HG03565 (cell line): ENCODE measurements at regions not wholly inside any gene's neighbourhood (a gene's known extent, or its start where the extent isn't known, plus 50 kb on each side); places are given as distances from the start of the nearest gene placed in this dataset.
A peak's percentile ranks its signal among the peaks of the same experiment; 100 is the strongest.
"Not testable (repeated sequence)": the region's sequence is repeated elsewhere in the genome, so short reads cannot be mapped to it uniquely, and the experiment has no call there.

Experiments
- ATAC-seq: cut with Tn5 transposase; IDR thresholded peaks from one replicate; pipeline ENCODE4 v1.9.1; 2021; ENCODE audit warnings: mild to moderate bottlenecking, moderate library complexity; ENCODE audit not compliant: unreplicated experiment

DNA sequence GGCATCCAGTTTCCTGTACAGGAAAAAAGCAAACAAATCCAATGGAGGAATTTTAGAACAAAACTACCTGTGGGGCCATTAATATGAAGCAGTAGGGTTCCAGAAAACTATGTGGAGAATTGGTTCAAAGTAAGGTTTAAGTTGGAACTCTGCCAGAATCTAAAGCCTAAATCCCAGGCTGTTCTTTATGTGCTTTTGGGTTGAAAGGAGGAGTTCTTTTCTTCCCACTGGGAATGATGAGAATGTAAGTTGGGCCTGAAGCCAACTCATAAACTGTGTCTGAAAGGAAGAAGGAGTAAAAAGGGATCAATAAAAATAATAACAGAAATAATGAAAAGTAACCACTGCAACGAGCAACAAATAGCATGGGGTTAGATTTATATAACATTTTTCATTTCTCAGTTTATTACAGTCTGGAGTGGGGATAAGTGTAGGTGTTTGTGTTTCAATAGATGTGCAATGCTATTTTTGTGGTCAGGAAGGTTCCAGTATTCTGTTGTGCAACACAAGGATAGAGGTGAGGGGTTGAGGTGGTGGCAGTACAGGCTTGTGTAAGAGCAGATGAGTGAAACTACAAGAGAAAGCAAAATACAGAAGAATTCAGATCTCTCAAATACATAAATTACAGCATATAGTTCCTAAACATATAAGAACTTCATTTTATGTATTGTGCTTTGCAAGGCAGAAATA is 373.6 kb downstream of the EMP1 start:
- no peak for ATAC-seq

DNA sequence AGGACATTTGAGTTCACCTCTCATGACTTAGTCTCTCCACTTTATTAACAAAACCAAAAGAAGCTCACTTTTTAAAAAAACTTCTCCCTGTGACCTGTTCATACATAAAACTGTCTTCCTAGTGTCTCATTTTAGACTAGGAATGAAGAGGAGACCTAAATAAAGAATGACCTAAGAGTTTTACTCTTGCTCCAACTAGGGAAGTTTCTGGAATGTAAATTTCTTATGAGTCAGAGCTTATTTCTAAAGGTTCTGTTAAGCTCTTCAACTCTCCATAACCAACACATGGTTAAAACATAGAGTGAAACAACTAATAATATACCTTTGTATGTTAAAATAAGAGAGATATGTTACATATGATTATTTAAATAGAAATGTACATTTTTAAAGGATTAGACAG is 369.8 kb downstream of the EMP1 start:
- no peak for ATAC-seq

DNA sequence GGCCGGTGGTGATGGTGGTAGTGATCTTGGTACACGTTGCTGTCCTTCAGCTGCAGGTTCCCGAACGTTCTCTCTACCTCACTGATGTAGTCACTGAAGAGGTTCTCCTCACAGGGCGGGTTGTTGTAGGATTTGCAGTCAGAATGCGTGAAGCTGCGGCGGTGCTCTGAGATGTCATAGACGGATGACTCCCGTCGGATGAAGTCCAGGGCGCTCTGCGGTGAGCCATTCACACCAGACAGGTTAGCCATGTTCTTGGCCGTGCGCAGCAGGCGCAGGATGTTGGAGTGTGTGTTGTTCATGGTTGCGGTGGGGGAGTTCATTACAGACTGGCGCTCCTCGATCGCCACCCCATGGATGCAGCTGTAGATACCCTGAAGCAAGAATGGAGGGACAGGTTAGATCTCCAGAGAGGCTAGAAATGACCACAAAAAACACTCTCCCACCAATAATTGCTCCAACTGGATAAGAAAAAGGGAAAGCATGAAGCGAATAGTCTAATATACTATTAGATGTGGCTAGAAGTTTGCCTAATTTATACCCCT is 367.8 kb downstream of the EMP1 start:
- no peak for ATAC-seq

DNA sequence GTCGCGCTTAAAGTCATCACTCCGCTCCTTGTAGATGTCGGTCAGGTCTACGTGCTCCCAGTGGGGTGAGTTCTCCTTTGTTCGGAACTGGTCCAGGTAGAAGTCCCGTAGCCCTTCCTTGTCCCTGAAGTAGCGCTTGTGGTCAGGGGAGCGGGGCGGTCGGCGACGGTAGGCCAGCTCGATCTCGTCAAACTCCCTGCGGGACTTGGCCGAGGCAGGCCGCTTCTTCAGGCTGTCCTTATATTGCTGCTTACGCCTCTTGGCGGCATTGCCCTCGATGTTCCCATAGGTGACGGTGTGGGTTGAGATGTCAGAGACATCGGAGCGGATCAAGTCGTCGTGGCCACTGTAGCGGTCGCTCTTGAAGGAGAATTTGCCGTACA is 367.2 kb downstream of the EMP1 start:
- ATAC-seq = no peak

DNA sequence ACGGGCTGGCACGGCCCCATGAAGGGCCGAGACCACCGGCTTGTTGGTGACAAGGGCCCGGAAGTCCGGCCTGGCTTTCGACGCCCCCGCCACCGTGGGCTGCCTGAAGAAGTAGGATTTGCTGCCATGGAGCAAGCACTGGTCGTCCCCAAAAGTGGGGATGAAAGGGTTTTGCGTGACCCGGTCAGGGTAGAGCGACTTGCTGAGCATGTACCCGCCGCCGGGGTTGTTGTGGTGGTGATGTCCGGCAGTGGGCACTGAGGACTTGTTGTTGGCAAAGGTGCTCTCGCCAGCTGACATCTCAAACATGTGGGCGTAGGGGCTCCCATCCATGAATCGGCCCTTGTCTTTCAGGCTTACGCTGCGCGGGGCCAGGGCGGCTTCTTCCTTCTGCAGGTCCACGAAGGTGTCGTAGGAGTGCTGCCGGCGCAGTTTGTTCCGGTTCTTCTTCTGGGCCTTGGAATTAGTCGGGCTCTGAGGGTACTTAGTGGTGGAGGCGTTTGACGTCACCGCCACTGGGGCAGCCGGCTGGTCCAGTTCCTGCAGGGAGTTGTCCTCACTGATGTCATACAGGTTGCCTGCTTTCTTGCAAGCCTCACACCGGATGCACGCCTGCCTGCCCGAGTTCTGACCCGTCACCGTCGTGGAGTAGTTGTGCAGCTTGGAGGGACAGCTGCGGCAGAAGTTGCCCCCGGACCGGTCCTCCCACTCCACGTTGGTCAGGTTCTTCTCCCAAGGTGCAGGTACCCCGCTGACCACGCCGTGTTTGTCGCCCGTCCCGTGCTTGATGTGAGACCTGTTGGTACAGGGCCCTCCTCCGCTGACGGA is 366.6 kb downstream of the EMP1 start:
- no peak for ATAC-seq

DNA sequence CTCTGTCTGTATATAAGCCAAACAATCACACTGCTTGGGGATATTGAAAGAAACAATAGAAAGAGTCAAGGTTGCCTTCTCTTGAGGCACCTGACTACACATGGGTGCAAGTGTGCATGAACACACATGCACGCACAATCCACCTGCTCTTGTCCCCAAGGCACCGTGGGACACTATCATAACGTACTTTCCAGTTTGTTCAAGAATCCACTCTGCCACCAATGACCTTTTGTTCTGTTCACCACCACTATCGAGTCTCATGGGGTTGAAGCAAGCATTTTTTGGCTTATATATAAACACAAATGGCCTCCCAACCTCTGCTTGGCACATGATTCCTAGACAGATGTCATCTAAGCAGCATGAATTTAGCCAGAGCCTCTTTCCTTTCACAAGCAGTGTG is 365.4 kb downstream of the EMP1 start:
- no peak for ATAC-seq

DNA sequence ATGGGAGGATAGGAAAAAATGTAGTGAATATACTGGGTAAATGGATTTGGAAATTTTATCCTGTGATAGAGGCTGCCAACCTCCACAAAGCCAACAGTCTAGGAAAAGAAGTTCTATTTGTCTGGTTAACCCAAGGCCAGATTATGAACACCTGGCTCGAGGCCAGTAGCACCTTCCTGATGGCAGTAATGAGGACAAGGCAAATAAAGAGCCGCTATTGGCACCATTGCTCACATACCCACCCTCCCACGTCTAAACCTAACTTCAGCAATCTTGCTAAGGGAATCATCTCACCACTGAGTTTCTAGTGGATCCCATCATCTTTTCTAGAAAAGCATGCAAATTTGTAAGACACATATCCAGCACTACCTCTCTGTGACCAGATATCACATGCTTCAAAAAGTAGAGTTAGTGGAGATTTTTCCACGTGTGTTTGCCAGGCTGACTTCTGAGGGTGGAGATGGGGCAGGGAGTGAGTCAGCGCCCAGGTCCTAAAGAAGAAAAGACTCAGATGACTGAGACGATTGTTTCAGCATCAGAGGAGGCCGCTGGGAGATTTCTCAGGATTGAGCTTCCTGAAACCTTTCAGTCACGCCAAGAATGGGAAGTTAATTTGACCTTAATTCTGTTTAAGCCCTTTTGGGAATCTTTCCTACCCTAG is 362.9 kb downstream of the EMP1 start:
- ATAC-seq = no peak

DNA sequence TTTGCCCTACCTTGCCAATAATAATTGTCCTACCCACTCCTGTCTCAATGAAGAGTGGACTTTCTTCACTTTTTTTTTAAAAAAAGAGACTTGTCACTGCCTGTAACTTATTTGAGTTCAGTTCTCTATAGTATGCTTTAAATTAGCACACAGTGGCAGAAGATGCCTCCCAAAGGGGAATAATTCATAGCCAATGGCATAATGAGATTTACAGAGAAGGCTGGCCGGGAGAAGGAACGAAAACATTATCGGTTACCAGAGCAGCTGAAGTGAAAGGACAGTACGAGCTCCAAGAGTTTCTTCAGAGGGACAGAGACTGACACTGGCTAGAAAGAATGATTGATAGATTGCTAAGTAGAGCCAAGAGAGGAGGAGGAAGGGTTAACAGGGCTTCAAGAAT is 356.3 kb downstream of the EMP1 start:
- no peak for ATAC-seq

DNA sequence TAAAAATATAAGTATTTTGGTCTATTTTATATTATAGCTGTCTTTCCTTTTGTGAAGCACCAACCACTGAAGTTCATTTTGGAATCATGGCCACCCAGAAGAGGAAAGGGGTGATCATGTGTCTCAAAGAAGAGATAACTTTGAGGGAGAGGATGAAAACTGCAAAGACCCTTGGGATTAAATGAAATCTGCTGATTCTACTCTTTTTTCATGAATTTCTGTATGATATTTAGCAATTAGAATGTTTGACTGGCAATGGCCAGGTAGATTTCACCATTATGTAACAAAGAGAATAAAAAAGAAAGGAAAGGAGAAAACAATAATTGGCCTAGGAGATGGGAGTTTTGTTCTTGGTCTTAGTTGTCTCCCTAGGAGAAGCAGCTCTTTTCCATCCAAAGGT is 350.8 kb downstream of the EMP1 start:
- ATAC-seq = no peak

DNA sequence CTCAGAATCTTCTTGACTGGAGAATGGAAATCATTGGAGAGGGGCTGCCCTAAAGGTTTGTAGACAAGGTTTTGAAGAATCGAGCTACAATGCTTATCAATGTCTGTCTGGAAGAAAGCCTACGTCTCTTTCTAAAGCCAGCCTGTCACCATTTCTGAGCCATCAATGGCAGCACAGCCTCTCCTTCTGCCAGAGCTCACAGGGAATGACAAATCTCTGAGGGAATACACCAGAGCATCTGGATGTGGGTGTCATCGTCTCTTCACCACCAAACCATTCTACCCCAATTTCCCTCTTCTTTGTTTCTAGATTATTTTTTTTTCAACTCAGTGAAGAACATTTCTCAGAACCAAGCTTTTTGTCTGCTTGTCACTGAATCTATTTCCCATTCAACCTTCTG is 349.7 kb downstream of the EMP1 start:
- no peak for ATAC-seq

DNA sequence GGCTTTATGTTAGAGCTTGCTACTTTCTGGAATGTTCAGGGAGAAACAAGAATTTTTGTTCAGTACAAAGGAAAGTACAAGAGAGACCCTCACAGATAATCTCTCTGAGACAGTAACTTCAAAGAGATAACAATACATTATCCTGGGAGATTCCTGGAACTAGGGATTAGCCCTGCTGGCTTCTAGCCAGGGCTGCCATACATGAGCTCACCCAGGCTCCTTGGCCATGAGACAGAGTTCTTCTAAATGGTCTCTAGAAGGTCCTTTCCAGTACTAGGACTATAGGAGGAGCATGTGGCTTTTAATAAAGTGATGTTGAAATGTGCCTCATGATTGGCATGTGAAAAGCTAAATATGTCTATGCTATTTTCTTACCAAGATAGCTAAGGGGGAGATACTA is 342.5 kb downstream of the EMP1 start:
- no peak for ATAC-seq

DNA sequence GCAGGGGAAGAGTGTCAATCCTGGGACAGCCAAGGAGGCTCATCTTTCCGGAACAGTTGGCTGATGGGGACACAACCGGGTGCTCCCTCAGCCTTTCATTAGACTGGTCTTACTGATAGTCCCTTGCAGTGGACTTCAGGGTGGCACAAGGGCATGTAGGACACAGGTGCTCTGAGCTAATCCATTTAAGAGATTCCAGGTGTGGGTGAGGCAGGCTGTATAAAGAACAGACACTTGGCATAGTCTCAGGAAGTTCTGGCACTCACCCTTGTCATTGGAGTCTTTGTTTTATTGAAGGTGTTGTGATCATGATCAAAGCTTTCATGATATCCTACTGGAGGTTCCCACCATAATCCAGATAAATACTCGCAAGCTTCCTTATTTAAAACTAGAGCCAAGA is 341.6 kb downstream of the EMP1 start:
- no peak for ATAC-seq

DNA sequence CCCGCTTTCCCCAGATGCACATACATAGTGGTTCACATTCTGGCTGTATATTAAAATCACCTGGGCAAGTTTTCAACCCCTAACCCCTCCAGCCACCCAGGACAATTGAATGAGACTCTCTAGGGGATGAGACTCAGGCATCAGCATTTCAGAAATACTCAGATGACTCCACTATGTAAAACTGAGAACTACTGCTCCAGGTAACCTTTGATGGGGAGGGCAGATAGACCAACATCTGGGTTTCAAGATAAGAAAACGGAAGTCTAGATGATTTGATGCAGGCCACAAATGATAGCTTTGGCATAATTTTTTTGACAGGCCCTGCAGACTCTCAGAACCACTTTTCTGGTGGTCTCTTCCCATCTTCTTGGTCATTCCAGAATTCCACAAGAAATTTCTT is 341.1 kb downstream of the EMP1 start:
- ATAC-seq = peak; percentile 71

DNA sequence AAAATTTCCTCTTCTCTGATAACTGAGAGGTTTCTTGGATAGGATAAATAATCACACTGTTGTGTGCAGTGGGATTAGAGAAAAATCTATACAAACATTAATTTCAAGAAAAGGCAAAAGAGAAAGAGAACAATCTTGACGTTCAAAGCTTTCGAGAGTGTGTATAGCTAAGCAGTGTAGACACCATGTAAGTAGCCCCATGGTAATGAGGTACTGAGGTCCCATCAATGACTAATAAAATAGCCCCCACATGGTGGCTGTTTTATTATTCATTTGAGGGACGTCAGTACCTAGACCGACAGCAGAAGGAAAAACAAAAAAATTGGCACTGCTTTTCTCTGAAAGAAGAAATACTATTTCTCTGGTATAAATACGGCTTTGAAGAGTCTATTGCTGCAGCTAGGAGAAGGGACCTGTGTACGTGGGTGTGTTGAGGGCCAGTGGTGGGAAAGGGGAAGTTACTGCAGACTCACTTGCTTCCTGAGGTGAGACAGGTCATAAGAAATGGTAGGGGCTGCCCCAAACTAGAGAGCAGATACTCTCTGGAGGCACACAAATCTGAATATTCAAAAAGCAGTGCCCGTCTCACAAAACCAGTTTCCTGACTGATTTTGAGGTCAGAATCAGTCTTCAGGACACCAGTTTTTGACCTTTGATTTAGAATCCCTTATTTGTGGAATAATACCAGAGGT is 339.8 kb downstream of the EMP1 start:
- ATAC-seq = peak; percentile 92

DNA sequence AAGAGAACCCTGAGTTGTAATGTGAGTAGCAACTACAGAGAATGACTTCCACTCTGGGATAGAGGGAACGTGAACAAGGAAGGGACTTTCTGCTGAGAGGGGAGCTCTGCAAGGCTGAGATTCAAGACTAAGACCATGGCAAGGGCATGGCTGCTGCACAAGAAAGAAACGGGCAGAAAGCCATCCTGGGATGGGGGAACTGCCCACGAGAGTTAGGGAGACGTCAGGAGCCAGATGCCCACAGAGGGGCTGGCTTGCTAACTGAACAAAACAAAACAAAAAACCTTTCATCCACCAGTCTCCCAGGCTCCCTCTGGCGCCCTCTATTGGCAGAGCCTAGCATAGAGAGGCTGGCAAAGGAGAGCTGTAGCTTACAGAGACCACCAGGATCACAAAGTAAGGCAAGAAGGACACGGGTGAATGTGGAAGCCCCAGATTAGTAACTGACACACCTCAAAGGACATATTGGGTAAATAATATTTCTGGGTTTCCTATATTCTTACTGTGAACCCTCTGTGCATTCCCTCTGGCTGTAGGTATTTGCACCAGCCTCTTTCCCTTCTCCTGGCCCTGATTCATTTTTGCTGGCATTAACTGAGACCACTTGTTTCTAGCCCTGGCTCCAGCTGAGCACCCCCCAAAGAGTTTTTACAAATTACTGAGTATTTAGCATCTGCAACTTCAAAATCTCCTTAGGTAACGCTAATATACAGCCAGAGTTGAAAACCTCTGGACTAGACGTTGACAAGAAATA is 338.3 kb downstream of the EMP1 start:
- ATAC-seq = no peak

DNA sequence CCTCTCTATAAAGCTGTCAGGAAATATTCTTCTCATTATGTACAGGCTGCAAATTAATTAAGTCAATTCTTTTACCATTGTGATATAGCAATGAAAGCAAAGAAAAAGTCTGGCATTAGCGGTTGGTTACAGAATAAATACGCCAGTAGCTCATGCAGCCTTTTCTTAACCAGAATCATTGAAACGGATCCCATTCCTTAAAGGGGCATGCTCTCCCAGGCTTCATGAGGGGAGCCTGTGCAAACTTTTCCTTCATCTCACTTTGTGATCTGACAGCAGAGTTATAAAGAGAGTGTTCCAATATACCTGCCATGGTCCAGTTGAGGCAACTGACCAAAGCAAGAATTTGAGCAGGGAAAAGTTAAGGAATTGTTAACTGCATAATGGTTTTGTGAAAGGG is 337.7 kb downstream of the EMP1 start:
- no peak for ATAC-seq

DNA sequence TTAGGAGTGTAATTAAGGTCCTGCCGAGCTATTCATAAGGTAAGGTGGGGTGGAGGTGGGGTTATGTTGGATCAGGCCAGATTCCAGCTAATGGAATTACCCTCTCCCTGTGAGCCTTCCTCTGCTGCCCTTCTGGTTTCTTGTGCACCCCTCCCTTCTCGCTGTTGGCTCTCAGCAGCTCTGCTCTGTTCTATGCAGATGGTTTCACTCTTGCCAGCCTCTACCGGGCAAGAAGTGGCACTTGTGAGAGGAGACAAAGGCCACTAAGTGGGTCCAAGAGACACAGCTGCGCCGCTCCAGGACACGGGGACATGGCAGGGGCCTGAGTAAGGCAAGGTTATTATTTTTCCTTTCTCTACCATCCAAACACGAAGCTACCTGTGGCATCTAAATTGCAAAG is 334.4 kb downstream of the EMP1 start:
- ATAC-seq = no peak

DNA sequence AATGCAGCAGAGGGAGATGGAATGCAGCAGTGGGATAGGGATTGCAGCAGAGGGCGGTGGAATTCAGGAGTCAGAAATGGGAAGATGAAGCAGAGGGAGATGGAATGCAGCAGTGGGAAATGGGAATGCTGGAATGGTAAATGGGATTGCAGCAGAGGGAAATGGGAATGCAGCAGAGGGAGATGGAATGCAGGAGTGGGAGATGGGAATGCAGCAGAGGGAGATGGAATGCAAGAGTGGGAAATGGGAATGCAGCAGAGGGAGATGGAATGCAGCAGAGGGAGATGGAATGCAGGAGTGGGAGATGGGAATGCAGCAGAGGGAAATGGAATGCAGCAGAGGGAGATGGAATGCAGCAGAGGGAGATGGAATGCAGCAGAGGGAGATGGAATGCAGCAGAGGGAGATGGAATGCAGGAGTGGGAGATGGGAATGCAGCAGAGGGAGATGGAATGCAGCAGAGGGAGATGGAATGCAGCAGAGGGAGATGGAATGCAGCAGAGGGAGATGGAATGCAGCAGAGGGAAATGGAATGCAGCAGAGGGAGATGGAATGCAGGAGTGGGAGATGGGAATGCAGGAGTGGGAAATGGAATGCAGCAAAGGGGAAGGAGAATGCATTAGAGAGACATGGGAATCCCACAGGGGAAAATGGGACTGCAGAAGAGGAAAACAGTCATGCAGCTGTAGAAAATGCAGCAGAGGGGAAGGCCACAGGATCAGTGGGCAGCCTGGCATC is 329.8 kb downstream of the EMP1 start:
- ATAC-seq = not testable (repeated sequence)

DNA sequence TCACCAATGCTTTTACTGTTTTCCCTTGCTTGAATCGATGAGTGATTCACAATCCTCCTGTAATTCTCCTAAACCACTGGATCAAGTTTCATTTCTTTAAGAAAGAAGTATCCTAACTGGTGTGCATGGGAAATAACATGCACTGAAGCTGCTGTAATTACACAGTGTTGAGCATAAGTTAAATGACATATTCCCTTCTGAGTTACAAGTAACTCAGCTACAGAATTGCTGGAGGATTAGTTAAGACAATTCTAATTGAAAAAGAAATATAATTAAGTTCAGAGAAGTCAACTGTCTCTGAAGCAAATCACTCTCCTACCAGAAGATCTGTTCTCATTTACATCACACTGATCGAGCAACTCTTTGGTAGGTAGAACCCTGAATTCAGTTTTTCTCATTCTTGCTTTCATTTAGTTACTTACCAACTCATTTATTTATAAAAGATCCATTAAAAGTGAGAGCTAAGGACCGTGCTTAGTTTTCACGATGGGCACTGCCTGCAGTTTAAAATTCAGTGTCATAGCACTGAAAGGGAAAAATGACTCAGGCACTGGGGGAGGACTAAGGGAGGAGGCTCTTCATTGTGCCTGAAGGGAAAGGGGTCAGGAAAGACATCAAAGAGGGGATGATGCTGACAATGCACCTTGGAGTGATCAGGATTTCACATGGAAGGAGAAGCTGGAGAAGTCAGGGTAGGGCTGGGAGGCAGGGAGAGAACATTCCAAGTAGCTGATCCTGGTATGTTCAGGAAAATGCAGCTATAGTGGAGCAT is 327.2 kb downstream of the EMP1 start:
- no peak for ATAC-seq
